Tibial artery (tissue), 4 donors: ENCODE measurements at regions not wholly inside any gene's neighbourhood (a gene's known extent, or its start where the extent isn't known, plus 50 kb on each side); places are given as distances from the start of the nearest gene placed in this dataset.
"Not testable (repeated sequence)": the region's sequence is repeated elsewhere in the genome, so short reads cannot be mapped to it uniquely, and the experiment has no call there.

Experiments
- DNase-seq, 2 donors: peaks; one replicate each; pipeline ENCODE4 v3.0.0-alpha.2; 2019
- H3K27ac ChIP-seq, 2 donors: fragments of 200-600 bp; sonication (generic) in 1 of 2; 1 replicate in 1 of 2; 2 replicates in 1 of 2; pipeline ENCODE4 v1.5.1; 2018 to 2019; ENCODE audit warnings: mild to moderate bottlenecking in 1 of 2
- H3K27me3 ChIP-seq, 2 donors: fragments of 200-600 bp; sonication (generic) in 1 of 2; one replicate each; pipeline versions ENCODE4 v1.5.1 to v1.6.0; 2016 to 2019
- H3K36me3 ChIP-seq, 3 donors: fragments of 200-600 bp; sonication (generic) in 2 of 3; one replicate each; pipeline ENCODE4 v1.5.1; 2016 to 2019; ENCODE audit warnings: mild to moderate bottlenecking in 2 of 3
- H3K4me1 ChIP-seq, 4 donors: fragments of 200-600 bp; sonication (generic) in 2 of 4; 1 replicate in 3 of 4; 2 replicates in 1 of 4; pipeline ENCODE4 v1.5.1; 2016 to 2019
- H3K4me3 ChIP-seq, 2 donors: fragments of 200-600 bp; sonication (generic) in 1 of 2; 1 replicate in 1 of 2; 2 replicates in 1 of 2; pipeline ENCODE4 v1.5.1; 2018 to 2019; ENCODE audit warnings: mild to moderate bottlenecking in 2 of 2
- H3K9me3 ChIP-seq, 3 donors: fragments of 200-600 bp; sonication (generic) in 1 of 3; one replicate each; pipeline ENCODE4 v1.5.1; 2016 to 2019
- CTCF ChIP-seq, 2 experiments: fragments of 200-600 bp in 1 of 2; fragments of 450-650 bp in 1 of 2; IDR thresholded peaks; one replicate each; pipeline ENCODE4 v1.5.1; 2017 to 2019; ENCODE audit warnings: antibody characterized with exemption in 2 of 2, mild to moderate bottlenecking in 1 of 2, moderate library complexity in 1 of 2
- intact Hi-C: fragments of 100-400 bp; cut with DNase I; formaldehyde crosslinking; loops from one replicate; pipeline ENCODE4 v1.15.0; 2023; ENCODE audit warnings: low total_unique reads

DNA sequence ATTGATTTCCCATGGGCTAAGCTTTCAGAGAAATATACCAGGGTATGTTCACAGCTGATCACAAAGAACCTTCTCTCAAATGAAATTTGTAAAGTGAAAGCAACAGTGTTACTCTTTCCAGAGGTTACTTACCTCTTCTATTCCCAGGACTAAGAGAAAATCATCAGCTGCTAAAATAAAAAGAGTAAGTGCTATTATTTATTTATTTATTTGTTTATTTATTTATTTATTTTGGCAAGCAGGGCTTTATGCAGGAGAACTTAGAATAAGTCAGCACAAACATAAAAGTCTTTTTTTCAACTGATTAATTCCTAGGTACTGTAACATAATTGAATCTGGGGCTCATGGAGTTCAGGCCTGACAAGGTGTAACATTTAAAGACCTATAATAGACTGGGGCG is 93.9 kb upstream of the SYT10 start:
- no peak for DNase-seq
- no peaks in the 10 kb centered on the region for H3K27me3 ChIP-seq
- H3K27ac ChIP-seq: no peak overlapping the region
- TF ChIP-seq CTCF (IDR thresholded peaks at IDR 0.05): no peak
- no peak overlapping the region for H3K4me3 ChIP-seq
- no peaks in the 10 kb centered on the region for H3K4me1 ChIP-seq
- no peaks in the 10 kb centered on the region for H3K36me3 ChIP-seq
- intact Hi-C loops: no loop called here
- no peaks in the 10 kb centered on the region for H3K9me3 ChIP-seq

GRCh38 chr12:33536431-33536830 is 96.8 kb upstream of the SYT10 start:
- H3K4me3 ChIP-seq: no peak overlapping the region
- intact Hi-C loops: no loop called here
- no peaks in the 10 kb centered on the region for H3K36me3 ChIP-seq
- DNase-seq: no peak
- no peaks in the 10 kb centered on the region for H3K4me1 ChIP-seq
- H3K27ac ChIP-seq: no peak overlapping the region
- no peaks in the 10 kb centered on the region for H3K27me3 ChIP-seq
- TF ChIP-seq CTCF (IDR thresholded peaks at IDR 0.05): no peak
- no peaks in the 10 kb centered on the region for H3K9me3 ChIP-seq

GRCh38 chr12:33546004-33546403 is 106.4 kb upstream of the SYT10 start:
- no peaks in the 10 kb centered on the region for H3K4me1 ChIP-seq
- H3K9me3 ChIP-seq: peaks cover 0 to 3% (median 3%) of the 10 kb centered on the region in 3 donors
- no peak for TF ChIP-seq CTCF (IDR thresholded peaks at IDR 0.05)
- intact Hi-C loops: no loop called here
- H3K4me3 ChIP-seq: no peak overlapping the region
- no peaks in the 10 kb centered on the region for H3K27me3 ChIP-seq
- no peaks in the 10 kb centered on the region for H3K36me3 ChIP-seq
- DNase-seq: no peak
- no peak overlapping the region for H3K27ac ChIP-seq

DNA sequence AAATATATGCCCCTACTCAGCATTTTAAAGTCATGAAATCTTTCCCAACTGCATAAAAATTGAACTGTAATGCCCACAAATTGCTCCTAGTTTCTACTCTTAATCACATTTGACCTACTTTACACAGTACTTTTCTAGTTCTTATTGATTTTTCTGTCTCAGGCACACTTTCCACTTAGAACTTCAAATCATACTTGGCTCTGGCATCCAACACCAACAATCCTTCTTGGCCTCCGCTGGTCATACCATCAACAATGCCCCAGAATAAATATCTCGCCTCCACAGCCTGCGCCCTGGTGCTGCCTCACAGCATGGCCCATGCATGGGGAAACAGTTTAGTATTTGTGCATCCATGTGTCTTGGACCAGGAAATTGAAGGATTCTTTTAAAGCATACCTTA is 107.5 kb upstream of the SYT10 start:
- no peak for TF ChIP-seq CTCF (IDR thresholded peaks at IDR 0.05)
- Histone ChIP-seq H3K4me3 (no peak overlapping the region), H3K4me1 (no peaks in the 10 kb centered on the region), H3K9me3 (no peaks in the 10 kb centered on the region), H3K27ac (no peak overlapping the region), H3K27me3 (no peaks in the 10 kb centered on the region), H3K36me3 (no peaks in the 10 kb centered on the region)
- intact Hi-C loops: no loop called here
- no peak for DNase-seq

- DNase-seq, intact Hi-C loops, H3K27me3 ChIP-seq, H3K36me3 ChIP-seq, H3K9me3 ChIP-seq, H3K27ac ChIP-seq, H3K4me3 ChIP-seq, H3K4me1 ChIP-seq: not testable (repeated sequence)
Observed at GRCh38 chr12:33550214-33550613, 110.6 kb upstream of the SYT10 start.

DNA sequence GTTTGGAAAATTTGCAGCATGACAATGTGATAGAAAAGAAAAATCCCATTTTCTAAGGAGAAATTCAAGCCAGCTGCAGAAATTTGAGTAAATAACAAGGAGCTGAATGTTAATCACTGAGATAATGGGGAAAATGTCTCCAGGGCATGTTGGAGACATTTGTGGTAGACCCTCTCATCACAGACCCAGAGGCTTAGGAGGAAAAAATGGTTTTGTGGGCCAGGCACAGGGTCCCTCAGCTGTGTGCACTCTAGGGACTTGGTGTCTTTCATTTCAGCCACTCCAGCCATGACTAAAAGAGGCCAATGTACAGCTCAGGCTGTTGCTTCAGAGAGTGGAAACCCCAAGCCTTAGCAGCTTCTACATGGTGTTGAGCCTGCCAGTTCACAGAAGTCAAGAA is 111.4 kb upstream of the SYT10 start:
- TF ChIP-seq CTCF (IDR thresholded peaks at IDR 0.05): no peak
- intact Hi-C loops: no loop called here
- no peak overlapping the region for H3K4me3 ChIP-seq
- H3K4me1 ChIP-seq: no peaks in the 10 kb centered on the region
- no peaks in the 10 kb centered on the region for H3K9me3 ChIP-seq
- H3K27ac ChIP-seq: no peak overlapping the region
- DNase-seq: no peak
- H3K27me3 ChIP-seq: no peaks in the 10 kb centered on the region
- H3K36me3 ChIP-seq: no peaks in the 10 kb centered on the region
